ENCODE measurements at regions not wholly inside any gene's neighbourhood (a gene's known extent, or its start where the extent isn't known, plus 50 kb on each side); places are given as distances from the start of the nearest gene placed in this dataset.
A peak's percentile ranks its signal among the peaks of the same experiment; 100 is the strongest.
"Not testable (repeated sequence)": the region's sequence is repeated elsewhere in the genome, so short reads cannot be mapped to it uniquely, and the experiment has no call there.

- DNase-seq: no peak
Measured at GRCh38 chr1:234897390-234897749, 231.3 kb downstream of the TOMM20 start.

GRCh38 chr1:234896477-234897389 is 231.9 kb downstream of the TOMM20 start:
- no peak for DNase-seq

GRCh38 chr1:234893725-234894630 is 234.7 kb downstream of the TOMM20 start:
- DNase-seq: no peak

- no peak for DNase-seq
Measured at GRCh38 chr1:234893359-234893724, 235.3 kb downstream of the TOMM20 start.

- no peak for DNase-seq
Measured at GRCh38 chr1:234892642-234893041, 236.0 kb downstream of the TOMM20 start.

GRCh38 chr1:234891427-234891826 is 237.2 kb downstream of the TOMM20 start:
- DNase-seq: no peak

GRCh38 chr1:234889643-234890042 is 239.0 kb downstream of the TOMM20 start:
- no peak for DNase-seq

GRCh38 chr1:234888247-234888646 is 240.4 kb downstream of the TOMM20 start:
- not testable (repeated sequence) for DNase-seq

GRCh38 chr1:234887016-234887900 is 241.4 kb downstream of the TOMM20 start:
- DNase-seq: no peak

GRCh38 chr1:234886081-234886984 is 242.3 kb downstream of the TOMM20 start:
- DNase-seq: no peak

- DNase-seq: no peak
Measured at GRCh38 chr1:234885601-234886000, 243.0 kb downstream of the TOMM20 start.

- DNase-seq: no peak
Measured at GRCh38 chr1:234884701-234885100, 243.9 kb downstream of the TOMM20 start.

GRCh38 chr1:234884006-234884405 is 244.6 kb downstream of the TOMM20 start:
- no peak for DNase-seq

GRCh38 chr1:234882898-234883297 is 245.7 kb downstream of the TOMM20 start:
- no peak for DNase-seq

GRCh38 chr1:234881893-234882771 is 246.5 kb downstream of the TOMM20 start:
- no peak for DNase-seq

GRCh38 chr1:234879147-234880080 is 249.2 kb downstream of the TOMM20 start:
- DNase-seq: peak; percentile 55

GRCh38 chr1:234878288-234878687 is 250.3 kb downstream of the TOMM20 start:
- DNase-seq: no peak

GRCh38 chr1:234877761-234878160 is 250.9 kb downstream of the TOMM20 start:
- DNase-seq: no peak
